SK-N-SH treated with all-trans-retinoic acid at 6 μM for 48 hours (cell line): ENCODE measurements at regions not wholly inside any gene's neighbourhood (a gene's known extent, or its start where the extent isn't known, plus 50 kb on each side); places are given as distances from the start of the nearest gene placed in this dataset.

Experiments used
- ATAC-seq: fragments of 200-7000 bp; cut with Tn5 transposase; 3 replicates; pipeline ENCODE4 v1.9.1; 2020; ENCODE audit warnings: mild to moderate bottlenecking, moderate library complexity
- ARNTL ChIP-seq: fragments of 450-650 bp; formaldehyde crosslinking; IDR thresholded peaks from 2 replicates; pipeline ENCODE4 v1.5.0; 2020; ENCODE audit warnings: low read depth, mild to moderate bottlenecking, moderate library complexity, borderline replicate concordance
- CSDC2 ChIP-seq: fragments of 250-450 bp; sonication (Bioruptor Pico); IDR thresholded peaks from 2 replicates; pipeline ENCODE4 v1.5.0; 2020; ENCODE audit warnings: mild to moderate bottlenecking, moderate library complexity
- ESRRG ChIP-seq: fragments of 250-450 bp; sonication (Bioruptor Pico); IDR thresholded peaks from 2 replicates; pipeline ENCODE4 v1.6.1; 2021; ENCODE audit warnings: mild to moderate bottlenecking
- GLIS3 ChIP-seq: fragments of 250-450 bp; sonication (Bioruptor Pico); IDR thresholded peaks from 2 replicates; pipeline ENCODE4 v1.5.0; 2020; ENCODE audit warnings: mild to moderate bottlenecking, moderate library complexity
- ISL1 ChIP-seq: fragments of 250-450 bp; sonication (Bioruptor Pico); IDR thresholded peaks from 2 replicates; pipeline ENCODE4 v2.1.2; 2022; ENCODE audit warnings: mild to moderate bottlenecking, moderate library complexity
- OSR1 ChIP-seq: fragments of 250-450 bp; sonication (Bioruptor Pico); IDR thresholded peaks from 2 replicates; pipeline ENCODE4 v1.8.0; 2022; ENCODE audit warnings: moderate library complexity, mild to moderate bottlenecking, inconsistent platforms
- PPARA ChIP-seq: fragments of 250-450 bp; sonication (Bioruptor Pico); IDR thresholded peaks from 2 replicates; pipeline ENCODE4 v1.5.0; 2020; ENCODE audit warnings: mild to moderate bottlenecking, borderline replicate concordance
- SNAI2 ChIP-seq: fragments of 250-450 bp; sonication (Bioruptor Pico); IDR thresholded peaks from 2 replicates; pipeline ENCODE4 v1.5.0; 2020; ENCODE audit warnings: mild to moderate bottlenecking, moderate library complexity
- TCF4 ChIP-seq: fragments of 250-450 bp; sonication (Bioruptor Pico); IDR thresholded peaks from 2 replicates; pipeline ENCODE4 v1.8.0; 2021; ENCODE audit warnings: mild to moderate bottlenecking, moderate library complexity, borderline replicate concordance
- TOX ChIP-seq: fragments of 250-450 bp; sonication (Bioruptor Pico); IDR thresholded peaks from 2 replicates; pipeline ENCODE4 v1.8.0; 2021; ENCODE audit warnings: mild to moderate bottlenecking, moderate library complexity, borderline replicate concordance
- ZFP3 ChIP-seq: fragments of 250-450 bp; sonication (Bioruptor Pico); IDR thresholded peaks from 2 replicates; pipeline ENCODE4 v1.5.0; 2020; ENCODE audit warnings: mild to moderate bottlenecking, moderate library complexity
- ZFP30 ChIP-seq: fragments of 450-650 bp; formaldehyde crosslinking; IDR thresholded peaks from 2 replicates; pipeline ENCODE4 v1.5.0; 2022; ENCODE audit warnings: mild to moderate bottlenecking, moderate library complexity
- ZNF565 ChIP-seq: fragments of 450-650 bp; formaldehyde crosslinking; conservative IDR thresholded peaks from 2 replicates; pipeline ENCODE4 v1.5.0; 2020; ENCODE audit warnings: low read depth, mild to moderate bottlenecking, moderate library complexity
- ZNF70 ChIP-seq: fragments of 450-650 bp; formaldehyde crosslinking; IDR thresholded peaks from 2 replicates; pipeline ENCODE4 v1.5.0; 2020; ENCODE audit warnings: mild to moderate bottlenecking, moderate library complexity
- ZNF8 ChIP-seq: fragments of 450-650 bp; formaldehyde crosslinking; IDR thresholded peaks from 2 replicates; pipeline ENCODE4 v1.5.0; 2020; ENCODE audit warnings: mild to moderate bottlenecking, moderate library complexity
- TF ChIP-seq, protein P1 (sequence below): fragments of 250-450 bp; sonication (Bioruptor Pico); IDR thresholded peaks from 2 replicates; pipeline ENCODE4 v1.5.1; 2020; ENCODE audit warnings: low read depth, mild to moderate bottlenecking, moderate library complexity
- TF ChIP-seq, protein P2 (sequence below): fragments of 250-450 bp; sonication (Bioruptor Pico); IDR thresholded peaks from 2 replicates; pipeline ENCODE4 v1.8.0; 2021; ENCODE audit warnings: low read depth, mild to moderate bottlenecking, moderate library complexity, borderline replicate concordance
- TF ChIP-seq, protein P3 (sequence below): fragments of 250-450 bp; sonication (Bioruptor Pico); IDR thresholded peaks from 2 replicates; pipeline ENCODE4 v1.5.1; 2021; ENCODE audit warnings: mild to moderate bottlenecking, moderate library complexity
- TF ChIP-seq, protein P4 (sequence below): fragments of 250-450 bp; sonication (Bioruptor Pico); IDR thresholded peaks from 2 replicates; pipeline ENCODE4 v1.5.0; 2020; ENCODE audit warnings: mild to moderate bottlenecking, moderate library complexity
- TF ChIP-seq, protein P5 (sequence below): fragments of 250-450 bp; sonication (Bioruptor Pico); IDR thresholded peaks from 2 replicates; pipeline ENCODE4 v1.8.0; 2020; ENCODE audit warnings: mild to moderate bottlenecking, moderate library complexity, borderline replicate concordance

DNA sequence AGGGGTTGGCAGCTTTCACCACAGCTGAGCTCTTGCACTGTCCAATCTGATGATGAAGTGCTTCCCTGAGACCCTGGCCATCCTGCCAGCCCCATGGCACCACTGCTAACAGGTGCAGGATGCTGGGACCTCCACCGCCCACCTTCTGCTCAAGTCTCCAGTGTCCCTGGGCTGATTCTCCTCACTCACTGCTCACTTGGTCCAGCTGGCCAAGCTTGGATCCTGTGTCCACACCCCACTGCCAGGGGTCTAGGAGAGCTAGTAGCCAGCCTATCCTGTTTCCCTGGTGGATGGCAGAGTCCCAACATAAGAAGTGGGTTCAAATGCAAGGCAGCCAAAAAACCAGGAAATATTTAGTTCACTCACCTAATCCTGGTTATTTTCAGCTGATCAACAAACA is 217.2 kb upstream of the IRF2BP2 start:
- TF ChIP-seq ARNTL (CRISPR knock-in tag) (no peak), GLIS3 (CRISPR knock-in tag) (no peak), ZNF70 (no peak), ZNF8 (CRISPR knock-in tag) (no peak), TOX (no peak), SNAI2 (CRISPR knock-in tag) (no peak), ESRRG (no peak)
- TF ChIP-seq, protein P1, sequence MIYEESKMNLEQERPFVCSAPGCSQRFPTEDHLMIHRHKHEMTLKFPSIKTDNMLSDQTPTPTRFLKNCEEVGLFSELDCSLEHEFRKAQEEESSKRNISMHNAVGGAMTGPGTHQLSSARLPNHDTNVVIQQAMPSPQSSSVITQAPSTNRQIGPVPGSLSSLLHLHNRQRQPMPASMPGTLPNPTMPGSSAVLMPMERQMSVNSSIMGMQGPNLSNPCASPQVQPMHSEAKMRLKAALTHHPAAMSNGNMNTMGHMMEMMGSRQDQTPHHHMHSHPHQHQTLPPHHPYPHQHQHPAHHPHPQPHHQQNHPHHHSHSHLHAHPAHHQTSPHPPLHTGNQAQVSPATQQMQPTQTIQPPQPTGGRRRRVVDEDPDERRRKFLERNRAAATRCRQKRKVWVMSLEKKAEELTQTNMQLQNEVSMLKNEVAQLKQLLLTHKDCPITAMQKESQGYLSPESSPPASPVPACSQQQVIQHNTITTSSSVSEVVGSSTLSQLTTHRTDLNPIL (CRISPR knock-in tag) = no peak
- TF ChIP-seq, protein P2, sequence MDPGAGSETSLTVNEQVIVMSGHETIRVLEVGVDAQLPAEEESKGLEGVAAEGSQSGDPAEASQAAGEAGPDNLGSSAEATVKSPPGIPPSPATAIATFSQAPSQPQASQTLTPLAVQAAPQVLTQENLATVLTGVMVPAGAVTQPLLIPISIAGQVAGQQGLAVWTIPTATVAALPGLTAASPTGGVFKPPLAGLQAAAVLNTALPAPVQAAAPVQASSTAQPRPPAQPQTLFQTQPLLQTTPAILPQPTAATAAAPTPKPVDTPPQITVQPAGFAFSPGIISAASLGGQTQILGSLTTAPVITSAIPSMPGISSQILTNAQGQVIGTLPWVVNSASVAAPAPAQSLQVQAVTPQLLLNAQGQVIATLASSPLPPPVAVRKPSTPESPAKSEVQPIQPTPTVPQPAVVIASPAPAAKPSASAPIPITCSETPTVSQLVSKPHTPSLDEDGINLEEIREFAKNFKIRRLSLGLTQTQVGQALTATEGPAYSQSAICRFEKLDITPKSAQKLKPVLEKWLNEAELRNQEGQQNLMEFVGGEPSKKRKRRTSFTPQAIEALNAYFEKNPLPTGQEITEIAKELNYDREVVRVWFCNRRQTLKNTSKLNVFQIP (CRISPR knock-in tag) = no peak
- TF ChIP-seq, protein P3, sequence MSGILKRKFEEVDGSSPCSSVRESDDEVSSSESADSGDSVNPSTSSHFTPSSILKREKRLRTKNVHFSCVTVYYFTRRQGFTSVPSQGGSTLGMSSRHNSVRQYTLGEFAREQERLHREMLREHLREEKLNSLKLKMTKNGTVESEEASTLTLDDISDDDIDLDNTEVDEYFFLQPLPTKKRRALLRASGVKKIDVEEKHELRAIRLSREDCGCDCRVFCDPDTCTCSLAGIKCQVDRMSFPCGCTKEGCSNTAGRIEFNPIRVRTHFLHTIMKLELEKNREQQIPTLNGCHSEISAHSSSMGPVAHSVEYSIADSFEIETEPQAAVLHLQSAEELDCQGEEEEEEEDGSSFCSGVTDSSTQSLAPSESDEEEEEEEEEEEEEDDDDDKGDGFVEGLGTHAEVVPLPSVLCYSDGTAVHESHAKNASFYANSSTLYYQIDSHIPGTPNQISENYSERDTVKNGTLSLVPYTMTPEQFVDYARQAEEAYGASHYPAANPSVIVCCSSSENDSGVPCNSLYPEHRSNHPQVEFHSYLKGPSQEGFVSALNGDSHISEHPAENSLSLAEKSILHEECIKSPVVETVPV (CRISPR knock-in tag) = no peak
- no peak for ATAC-seq

DNA sequence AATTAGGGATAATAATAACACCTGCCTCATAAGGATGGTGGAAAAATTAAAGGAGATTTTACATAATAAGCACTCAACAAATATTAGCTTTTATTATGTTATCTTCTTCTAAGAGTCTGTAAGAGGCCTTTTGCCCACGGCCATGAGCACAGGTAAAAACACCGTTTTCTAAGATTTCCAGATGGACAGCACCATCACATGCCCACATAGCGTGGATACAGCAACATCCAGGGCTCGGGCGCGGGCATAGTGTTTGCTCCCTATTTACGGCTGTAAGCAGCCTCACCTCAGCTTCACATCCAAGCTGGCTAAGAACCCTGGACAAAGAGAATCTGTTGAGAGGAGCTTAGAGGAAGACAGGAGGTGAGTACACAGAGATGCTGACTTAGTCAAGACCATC is 216.4 kb upstream of the IRF2BP2 start:
- TF ChIP-seq, protein P3 (CRISPR knock-in tag) = no peak
- TF ChIP-seq, protein P2 (CRISPR knock-in tag) = no peak
- TF ChIP-seq CSDC2 (CRISPR knock-in tag) (no peak), ARNTL (CRISPR knock-in tag) (no peak), ZFP30 (CRISPR knock-in tag) (no peak), SNAI2 (CRISPR knock-in tag) (no peak), OSR1 (no peak), TCF4 (no peak), ZNF70 (no peak), ZNF8 (CRISPR knock-in tag) (no peak), ESRRG (no peak), ZNF565 (CRISPR knock-in tag) (no peak), TOX (no peak), ZFP3 (CRISPR knock-in tag) (no peak), GLIS3 (CRISPR knock-in tag) (no peak), PPARA (CRISPR knock-in tag) (no peak), ISL1 (CRISPR knock-in tag) (no peak)
- TF ChIP-seq, protein P1 (CRISPR knock-in tag) = no peak
- TF ChIP-seq, protein P4, sequence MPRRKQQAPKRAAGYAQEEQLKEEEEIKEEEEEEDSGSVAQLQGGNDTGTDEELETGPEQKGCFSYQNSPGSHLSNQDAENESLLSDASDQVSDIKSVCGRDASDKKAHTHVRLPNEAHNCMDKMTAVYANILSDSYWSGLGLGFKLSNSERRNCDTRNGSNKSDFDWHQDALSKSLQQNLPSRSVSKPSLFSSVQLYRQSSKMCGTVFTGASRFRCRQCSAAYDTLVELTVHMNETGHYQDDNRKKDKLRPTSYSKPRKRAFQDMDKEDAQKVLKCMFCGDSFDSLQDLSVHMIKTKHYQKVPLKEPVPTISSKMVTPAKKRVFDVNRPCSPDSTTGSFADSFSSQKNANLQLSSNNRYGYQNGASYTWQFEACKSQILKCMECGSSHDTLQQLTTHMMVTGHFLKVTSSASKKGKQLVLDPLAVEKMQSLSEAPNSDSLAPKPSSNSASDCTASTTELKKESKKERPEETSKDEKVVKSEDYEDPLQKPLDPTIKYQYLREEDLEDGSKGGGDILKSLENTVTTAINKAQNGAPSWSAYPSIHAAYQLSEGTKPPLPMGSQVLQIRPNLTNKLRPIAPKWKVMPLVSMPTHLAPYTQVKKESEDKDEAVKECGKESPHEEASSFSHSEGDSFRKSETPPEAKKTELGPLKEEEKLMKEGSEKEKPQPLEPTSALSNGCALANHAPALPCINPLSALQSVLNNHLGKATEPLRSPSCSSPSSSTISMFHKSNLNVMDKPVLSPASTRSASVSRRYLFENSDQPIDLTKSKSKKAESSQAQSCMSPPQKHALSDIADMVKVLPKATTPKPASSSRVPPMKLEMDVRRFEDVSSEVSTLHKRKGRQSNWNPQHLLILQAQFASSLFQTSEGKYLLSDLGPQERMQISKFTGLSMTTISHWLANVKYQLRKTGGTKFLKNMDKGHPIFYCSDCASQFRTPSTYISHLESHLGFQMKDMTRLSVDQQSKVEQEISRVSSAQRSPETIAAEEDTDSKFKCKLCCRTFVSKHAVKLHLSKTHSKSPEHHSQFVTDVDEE (CRISPR knock-in tag) = no peak
- TF ChIP-seq, protein P5, sequence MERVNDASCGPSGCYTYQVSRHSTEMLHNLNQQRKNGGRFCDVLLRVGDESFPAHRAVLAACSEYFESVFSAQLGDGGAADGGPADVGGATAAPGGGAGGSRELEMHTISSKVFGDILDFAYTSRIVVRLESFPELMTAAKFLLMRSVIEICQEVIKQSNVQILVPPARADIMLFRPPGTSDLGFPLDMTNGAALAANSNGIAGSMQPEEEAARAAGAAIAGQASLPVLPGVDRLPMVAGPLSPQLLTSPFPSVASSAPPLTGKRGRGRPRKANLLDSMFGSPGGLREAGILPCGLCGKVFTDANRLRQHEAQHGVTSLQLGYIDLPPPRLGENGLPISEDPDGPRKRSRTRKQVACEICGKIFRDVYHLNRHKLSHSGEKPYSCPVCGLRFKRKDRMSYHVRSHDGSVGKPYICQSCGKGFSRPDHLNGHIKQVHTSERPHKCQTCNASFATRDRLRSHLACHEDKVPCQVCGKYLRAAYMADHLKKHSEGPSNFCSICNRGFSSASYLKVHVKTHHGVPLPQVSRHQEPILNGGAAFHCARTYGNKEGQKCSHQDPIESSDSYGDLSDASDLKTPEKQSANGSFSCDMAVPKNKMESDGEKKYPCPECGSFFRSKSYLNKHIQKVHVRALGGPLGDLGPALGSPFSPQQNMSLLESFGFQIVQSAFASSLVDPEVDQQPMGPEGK = no peak
- ATAC-seq = no peak
